B cell (primary cell): ENCODE measurements at regions not wholly inside any gene's neighbourhood (a gene's known extent, or its start where the extent isn't known, plus 50 kb on each side); places are given as distances from the start of the nearest gene placed in this dataset.

ENCODE experiments used
- EZH2 ChIP-seq: IDR thresholded peaks from 2 replicates; pipeline ENCODE4 v1.6.1; 2012; ENCODE audit warnings: borderline replicate concordance, low read depth, mild to moderate bottlenecking, moderate library complexity, low read length; ENCODE audit not compliant: insufficient read depth, poor library complexity, severe bottlenecking
- TF ChIP-seq, protein P1 (sequence below): fragments of 200-600 bp; IDR thresholded peaks from one replicate; pipeline ENCODE4 v1.8.0; 2022; ENCODE audit warnings: antibody characterized with exemption, mild to moderate bottlenecking

DNA sequence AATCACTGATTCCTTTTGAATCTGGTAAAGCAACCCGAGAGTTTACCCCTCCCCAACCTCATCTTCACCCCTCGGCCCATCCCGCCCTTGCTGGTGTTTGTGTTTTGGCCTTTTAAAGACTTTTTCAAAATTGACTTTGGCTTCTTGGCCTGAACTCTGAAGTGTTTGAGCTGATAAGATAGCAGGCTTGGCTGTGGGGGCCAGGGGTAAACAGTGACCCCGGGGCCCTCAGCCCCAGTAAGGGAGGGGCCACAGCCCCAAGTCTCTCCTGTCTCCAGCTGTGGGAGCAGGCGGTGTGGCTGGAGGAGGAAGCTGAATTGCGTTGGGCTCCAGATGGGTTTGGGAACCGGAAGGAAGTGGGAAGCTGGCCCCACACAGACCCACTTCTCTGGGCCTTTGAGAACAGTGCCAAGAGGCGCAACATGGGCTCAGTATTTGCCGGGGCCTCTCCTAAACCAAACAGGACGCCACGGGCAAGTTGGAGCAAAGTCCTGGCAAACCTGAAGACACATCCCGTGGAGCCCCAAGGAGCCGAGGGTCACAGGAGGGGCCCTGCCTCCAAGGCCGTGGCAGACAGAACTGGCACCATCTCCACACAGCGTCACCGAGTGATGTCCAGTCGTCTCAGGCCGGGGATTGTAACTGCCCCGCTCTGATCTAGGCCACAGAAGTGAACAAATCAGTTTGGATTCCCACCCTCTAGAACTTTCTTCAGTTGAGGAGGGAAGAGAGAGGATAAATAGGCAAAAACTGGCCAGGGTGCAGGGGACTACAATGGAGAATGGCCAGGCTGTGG, 54.3 kb upstream of the PTPN1 start:
- TF ChIP-seq, protein P1, sequence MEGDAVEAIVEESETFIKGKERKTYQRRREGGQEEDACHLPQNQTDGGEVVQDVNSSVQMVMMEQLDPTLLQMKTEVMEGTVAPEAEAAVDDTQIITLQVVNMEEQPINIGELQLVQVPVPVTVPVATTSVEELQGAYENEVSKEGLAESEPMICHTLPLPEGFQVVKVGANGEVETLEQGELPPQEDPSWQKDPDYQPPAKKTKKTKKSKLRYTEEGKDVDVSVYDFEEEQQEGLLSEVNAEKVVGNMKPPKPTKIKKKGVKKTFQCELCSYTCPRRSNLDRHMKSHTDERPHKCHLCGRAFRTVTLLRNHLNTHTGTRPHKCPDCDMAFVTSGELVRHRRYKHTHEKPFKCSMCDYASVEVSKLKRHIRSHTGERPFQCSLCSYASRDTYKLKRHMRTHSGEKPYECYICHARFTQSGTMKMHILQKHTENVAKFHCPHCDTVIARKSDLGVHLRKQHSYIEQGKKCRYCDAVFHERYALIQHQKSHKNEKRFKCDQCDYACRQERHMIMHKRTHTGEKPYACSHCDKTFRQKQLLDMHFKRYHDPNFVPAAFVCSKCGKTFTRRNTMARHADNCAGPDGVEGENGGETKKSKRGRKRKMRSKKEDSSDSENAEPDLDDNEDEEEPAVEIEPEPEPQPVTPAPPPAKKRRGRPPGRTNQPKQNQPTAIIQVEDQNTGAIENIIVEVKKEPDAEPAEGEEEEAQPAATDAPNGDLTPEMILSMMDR, result no peak
- no peak for TF ChIP-seq EZH2
